ENCODE measurements at regions not wholly inside any gene's neighbourhood (a gene's known extent, or its start where the extent isn't known, plus 50 kb on each side); places are given as distances from the start of the nearest gene placed in this dataset.

- WGBS, result 84% methylated on average over 1 of the region's 1 CpG
Measured at GRCh38 chr6:145313041-145313855, 422.1 kb downstream of the EPM2A start.

GRCh38 chr6:145315982-145316600 lies 419.2 kb downstream of the EPM2A start:
- no peak overlapping the region for H3K4me3 ChIP-seq (ENCODE audit: low read depth in 1 of 3, low read length in 3 of 3)
- 86% methylated on average over 3 of the region's 3 CpGs for WGBS
- TF ChIP-seq RAD21 (IDR thresholded peaks at IDR 0.05) (no peak), SP1 (IDR thresholded peaks at IDR 0.05) (no peak), TAF1 (conservative IDR thresholded peaks at IDR 0.05) (no peak), HNF4G (IDR thresholded peaks at IDR 0.05) (no peak), ZBTB33 (IDR thresholded peaks at IDR 0.05) (no peak), RXRA (IDR thresholded peaks at IDR 0.05) (no peak), ATF3 (IDR thresholded peaks at IDR 0.05) (no peak), CTCF (IDR thresholded peaks at IDR 0.05; ENCODE audit: low read depth, low read length, missing input control) (no peak), YY1 (IDR thresholded peaks at IDR 0.05) (no peak), GABPA (IDR thresholded peaks at IDR 0.05 in 1 of 2, conservative IDR thresholded peaks at IDR 0.05 in 1 of 2) (no peak), FOXA2 (IDR thresholded peaks at IDR 0.05) (no peak), FOXA1 (IDR thresholded peaks at IDR 0.05) (no peak)

More at GRCh38 chr6:145313041-145313855, 422.1 kb downstream of the EPM2A start:
- H3K36me3 ChIP-seq (ENCODE audit: control insufficient read depth in 4 of 4, insufficient read depth in 3 of 4, low read depth in 1 of 4, low read length in 3 of 4), result no peaks in the 10 kb centered on the region
- H3K9ac ChIP-seq (ENCODE audit: low read depth in 1 of 2, low read length in 2 of 2), result no peak overlapping the region
- H3K9me3 ChIP-seq (ENCODE audit: control insufficient read depth in 4 of 4, low read length in 3 of 4), result no peaks in the 10 kb centered on the region
- TF ChIP-seq JUND (IDR thresholded peaks at IDR 0.05) (no peak), TAF1 (conservative IDR thresholded peaks at IDR 0.05) (no peak), NR2F2 (IDR thresholded peaks at IDR 0.05) (no peak), RAD21 (IDR thresholded peaks at IDR 0.05) (no peak), CTCF (IDR thresholded peaks at IDR 0.05; ENCODE audit: low read depth, low read length, missing input control) (no peak), ATF3 (IDR thresholded peaks at IDR 0.05) (no peak), FOXA2 (IDR thresholded peaks at IDR 0.05) (no peak), HNF4A (conservative IDR thresholded peaks at IDR 0.05) (no peak), FOXA1 (IDR thresholded peaks at IDR 0.05) (no peak), MAX (IDR thresholded peaks at IDR 0.05) (no peak), RXRA (IDR thresholded peaks at IDR 0.05) (no peak), HNF4G (IDR thresholded peaks at IDR 0.05) (no peak), GABPA (IDR thresholded peaks at IDR 0.05 in 1 of 2, conservative IDR thresholded peaks at IDR 0.05 in 1 of 2) (no peak)
- no peak for DNase-seq (ENCODE audit: low spot score)
- no peak overlapping the region for H3K4me3 ChIP-seq (ENCODE audit: low read depth in 1 of 3, low read length in 3 of 3)
- H3K27ac ChIP-seq (ENCODE audit: low read depth in 1 of 2, low read length in 2 of 2), result no peak overlapping the region
- H3K4me1 ChIP-seq (ENCODE audit: control insufficient read depth in 4 of 4, insufficient read depth in 4 of 4, low read length in 3 of 4), result no peaks in the 10 kb centered on the region
- no peaks in the 10 kb centered on the region for H3K27me3 ChIP-seq (ENCODE audit: control insufficient read depth in 4 of 4, insufficient read depth in 4 of 4, low read length in 3 of 4)

More at GRCh38 chr6:145315982-145316600, 419.2 kb downstream of the EPM2A start:
- no peaks in the 10 kb centered on the region for H3K4me1 ChIP-seq (ENCODE audit: control insufficient read depth in 4 of 4, insufficient read depth in 4 of 4, low read length in 3 of 4)
- no peak for DNase-seq (ENCODE audit: low spot score)
- no peak overlapping the region for H3K9ac ChIP-seq (ENCODE audit: low read depth in 1 of 2, low read length in 2 of 2)
- H3K36me3 ChIP-seq (ENCODE audit: control insufficient read depth in 4 of 4, insufficient read depth in 3 of 4, low read depth in 1 of 4, low read length in 3 of 4), result no peaks in the 10 kb centered on the region
- H3K9me3 ChIP-seq (ENCODE audit: control insufficient read depth in 4 of 4, low read length in 3 of 4), result no peaks in the 10 kb centered on the region
- no peak overlapping the region for H3K27ac ChIP-seq (ENCODE audit: low read depth in 1 of 2, low read length in 2 of 2)
- no peaks in the 10 kb centered on the region for H3K27me3 ChIP-seq (ENCODE audit: control insufficient read depth in 4 of 4, insufficient read depth in 4 of 4, low read length in 3 of 4)

Data from liver (tissue), 8 donors.